GM12874 (cell line): ENCODE measurements at regions not wholly inside any gene's neighbourhood (a gene's known extent, or its start where the extent isn't known, plus 50 kb on each side); places are given as distances from the start of the nearest gene placed in this dataset.

Source experiments
- CTCF ChIP-seq: IDR thresholded peaks from 2 replicates; pipeline ENCODE4 v1.5.1; 2011; ENCODE audit warnings: low read depth, mild to moderate bottlenecking, control low read depth, low read length, moderate library complexity; ENCODE audit not compliant: insufficient read depth

- TF ChIP-seq CTCF = no peak
These were observed 132.9 kb downstream of the PALM2AKAP2 start for GRCh38 chr9:109912726-109913460.

GRCh38 chr9:109913461-109913810, 133.4 kb downstream of the PALM2AKAP2 start:
- no peak for TF ChIP-seq CTCF

- no peak for TF ChIP-seq CTCF
These were observed 134.5 kb downstream of the PALM2AKAP2 start for GRCh38 chr9:109914280-109915027.

- TF ChIP-seq CTCF = no peak
These were observed 136.3 kb downstream of the PALM2AKAP2 start for GRCh38 chr9:109916316-109916715.

- no peak for TF ChIP-seq CTCF
These were observed 138.6 kb downstream of the PALM2AKAP2 start for GRCh38 chr9:109918339-109919163.

GRCh38 chr9:109919736-109920408, 139.9 kb downstream of the PALM2AKAP2 start:
- TF ChIP-seq CTCF = no peak
